Ovary (tissue), 3 donors: ENCODE measurements at regions not wholly inside any gene's neighbourhood (a gene's known extent, or its start where the extent isn't known, plus 50 kb on each side); places are given as distances from the start of the nearest gene placed in this dataset.

Experiments
- EP300 ChIP-seq: sonication (generic); formaldehyde crosslinking; IDR thresholded peaks from one replicate; pipeline ENCODE4 v1.6.1; 2017; ENCODE audit warnings: antibody characterized with exemption
- POLR2A ChIP-seq: fragments of 450-650 bp; IDR thresholded peaks from one replicate; pipeline ENCODE4 v1.6.1; 2017; ENCODE audit warnings: antibody characterized with exemption, mild to moderate bottlenecking, moderate library complexity
- TF ChIP-seq, protein P1 (sequence below), 3 donors: fragments of 450-650 bp in 2 of 3; fragments of 200-600 bp in 1 of 3; IDR thresholded peaks; one replicate each; pipeline versions ENCODE4 v1.5.1 to v1.8.0; 2016 to 2022; ENCODE audit warnings: antibody characterized with exemption in 3 of 3, mild to moderate bottlenecking in 1 of 3
- donor health status: DM: no; HTN: no; CAD: no.

DNA sequence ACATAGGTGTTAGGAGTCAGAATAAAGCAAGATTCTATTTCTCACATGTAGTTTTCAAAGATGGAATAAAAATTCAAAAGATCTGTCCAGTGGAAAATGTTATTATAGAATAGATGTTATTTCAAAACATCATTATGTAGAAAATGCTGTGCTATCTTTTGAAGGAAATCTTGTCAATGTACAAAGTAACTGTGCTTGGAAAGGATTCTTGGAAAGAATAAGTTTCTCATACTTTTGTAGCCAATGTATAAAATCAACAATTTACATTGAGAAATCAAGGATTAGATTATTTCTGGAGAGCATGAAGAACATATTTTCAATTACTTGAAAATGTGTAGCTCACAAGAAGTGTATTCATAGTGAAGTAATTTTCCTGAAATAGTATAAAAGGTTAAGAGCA, 532.5 kb upstream of the MGAT4C start:
- TF ChIP-seq, protein P1, sequence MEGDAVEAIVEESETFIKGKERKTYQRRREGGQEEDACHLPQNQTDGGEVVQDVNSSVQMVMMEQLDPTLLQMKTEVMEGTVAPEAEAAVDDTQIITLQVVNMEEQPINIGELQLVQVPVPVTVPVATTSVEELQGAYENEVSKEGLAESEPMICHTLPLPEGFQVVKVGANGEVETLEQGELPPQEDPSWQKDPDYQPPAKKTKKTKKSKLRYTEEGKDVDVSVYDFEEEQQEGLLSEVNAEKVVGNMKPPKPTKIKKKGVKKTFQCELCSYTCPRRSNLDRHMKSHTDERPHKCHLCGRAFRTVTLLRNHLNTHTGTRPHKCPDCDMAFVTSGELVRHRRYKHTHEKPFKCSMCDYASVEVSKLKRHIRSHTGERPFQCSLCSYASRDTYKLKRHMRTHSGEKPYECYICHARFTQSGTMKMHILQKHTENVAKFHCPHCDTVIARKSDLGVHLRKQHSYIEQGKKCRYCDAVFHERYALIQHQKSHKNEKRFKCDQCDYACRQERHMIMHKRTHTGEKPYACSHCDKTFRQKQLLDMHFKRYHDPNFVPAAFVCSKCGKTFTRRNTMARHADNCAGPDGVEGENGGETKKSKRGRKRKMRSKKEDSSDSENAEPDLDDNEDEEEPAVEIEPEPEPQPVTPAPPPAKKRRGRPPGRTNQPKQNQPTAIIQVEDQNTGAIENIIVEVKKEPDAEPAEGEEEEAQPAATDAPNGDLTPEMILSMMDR (IDR thresholded peaks at IDR 0.05), result no peak
- TF ChIP-seq POLR2A, result no peak
- no peak for TF ChIP-seq EP300
